ENCODE measurements at regions not wholly inside any gene's neighbourhood (a gene's known extent, or its start where the extent isn't known, plus 50 kb on each side); places are given as distances from the start of the nearest gene placed in this dataset.

GRCh38 chr11:15698855-15699254 is 584.1 kb downstream of the INSC start:
- DNase-seq (ENCODE audit: low read depth), result no peak

DNA sequence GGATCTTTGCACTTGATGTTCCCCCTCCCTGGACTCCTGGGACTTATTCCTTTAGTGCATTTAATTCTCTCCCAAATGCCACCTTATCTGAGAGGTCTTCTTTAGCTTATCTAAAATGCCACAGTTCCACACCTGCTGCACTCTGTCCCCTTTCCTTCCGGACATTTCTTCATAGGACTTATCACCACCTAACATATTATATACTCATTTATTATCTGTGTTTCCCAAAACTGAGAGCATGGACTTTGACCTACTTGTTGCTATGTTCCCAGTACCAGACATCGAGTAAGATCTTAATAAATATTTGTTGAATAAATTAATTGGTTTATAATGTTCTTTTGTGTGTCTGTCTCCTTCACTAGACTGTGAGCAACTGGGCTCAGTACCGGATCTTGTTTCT is 585.3 kb downstream of the INSC start:
- no peak for DNase-seq (ENCODE audit: low read depth)

DNA sequence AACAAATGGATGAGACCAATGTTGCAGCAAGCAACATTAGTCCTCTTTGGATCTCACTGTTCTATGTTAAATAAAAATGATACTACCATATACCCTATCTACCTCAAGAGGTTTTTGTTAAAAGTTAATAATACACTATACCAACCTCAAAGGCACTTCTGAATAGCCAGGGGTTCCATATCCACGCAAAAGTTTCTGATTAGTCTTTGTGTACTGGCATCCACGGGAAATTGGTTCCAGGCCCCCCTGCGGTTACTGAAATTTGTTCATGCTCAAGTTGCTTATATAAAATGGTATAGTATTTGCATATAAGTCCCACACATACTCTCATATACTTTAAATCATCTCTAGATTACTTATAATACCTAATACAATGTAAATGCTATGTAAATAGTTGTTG is 585.7 kb downstream of the INSC start:
- no peak for DNase-seq (ENCODE audit: low read depth)

DNA sequence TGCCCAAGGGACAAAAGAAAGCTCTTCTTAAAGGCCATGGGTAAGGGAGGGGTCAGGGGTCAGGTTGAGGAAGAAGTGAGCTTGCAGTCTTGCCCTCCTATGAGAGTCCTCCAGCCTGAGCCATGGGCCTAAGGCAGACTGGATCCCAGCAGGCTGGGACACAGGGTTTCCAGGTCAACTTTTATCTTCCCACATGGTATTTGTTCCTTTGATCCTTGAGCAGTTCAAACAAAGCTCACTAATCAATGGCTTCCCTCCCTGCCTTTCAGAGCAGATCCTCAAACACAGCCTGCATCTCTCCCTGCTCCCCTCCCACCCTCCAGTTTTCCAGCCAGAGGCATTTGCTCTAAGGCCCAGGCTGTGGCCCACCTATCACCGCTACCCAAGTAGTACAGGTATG is 589.3 kb downstream of the INSC start:
- no peak for DNase-seq (ENCODE audit: low read depth)

DNA sequence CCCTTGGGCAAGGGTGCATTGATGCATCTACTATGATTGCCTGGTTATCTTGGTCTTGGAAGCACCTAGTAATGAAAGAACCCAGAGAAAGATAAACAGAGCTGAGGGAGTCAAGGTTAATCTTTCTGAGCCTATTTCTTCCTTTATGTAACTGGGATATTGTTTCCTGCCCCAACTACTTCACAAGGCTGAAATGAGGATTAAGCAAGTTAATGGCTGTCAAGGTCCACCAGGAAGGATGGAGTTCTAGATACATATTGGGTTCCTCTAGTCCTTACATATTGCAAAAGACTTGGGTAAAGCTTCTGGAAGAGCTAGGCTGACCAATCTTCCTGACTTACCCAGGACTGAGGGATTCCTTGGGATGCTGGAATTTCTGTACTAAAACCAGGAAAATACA is 589.8 kb downstream of the INSC start:
- DNase-seq (ENCODE audit: low read depth), result no peak

DNA sequence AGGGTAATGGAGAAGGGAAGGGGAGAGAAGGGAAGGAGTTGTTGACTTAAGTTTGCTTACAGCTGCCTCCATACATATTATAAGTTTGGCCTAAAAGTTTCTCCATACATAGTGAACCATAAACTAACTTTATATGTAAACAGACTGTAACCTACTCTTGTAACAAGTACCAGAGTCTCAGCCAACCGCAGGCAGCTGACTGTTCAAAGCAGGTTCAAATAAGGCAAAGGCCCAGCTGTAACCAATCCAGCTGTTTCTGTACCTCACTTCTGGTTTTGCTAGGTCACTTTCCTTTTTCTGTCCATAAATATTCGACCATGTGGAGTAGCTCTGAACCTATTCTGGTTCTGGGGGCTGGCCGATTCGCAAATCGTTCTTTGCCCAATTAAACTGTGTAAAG is 591.2 kb downstream of the INSC start:
- DNase-seq (ENCODE audit: low read depth), result no peak

GRCh38 chr11:15707194-15707593 is 592.5 kb downstream of the INSC start:
- no peak for DNase-seq (ENCODE audit: low read depth)

- peak; percentile 47 for DNase-seq (ENCODE audit: low read depth)
Measured at GRCh38 chr11:15707971-15708370, 593.2 kb downstream of the INSC start.

DNA sequence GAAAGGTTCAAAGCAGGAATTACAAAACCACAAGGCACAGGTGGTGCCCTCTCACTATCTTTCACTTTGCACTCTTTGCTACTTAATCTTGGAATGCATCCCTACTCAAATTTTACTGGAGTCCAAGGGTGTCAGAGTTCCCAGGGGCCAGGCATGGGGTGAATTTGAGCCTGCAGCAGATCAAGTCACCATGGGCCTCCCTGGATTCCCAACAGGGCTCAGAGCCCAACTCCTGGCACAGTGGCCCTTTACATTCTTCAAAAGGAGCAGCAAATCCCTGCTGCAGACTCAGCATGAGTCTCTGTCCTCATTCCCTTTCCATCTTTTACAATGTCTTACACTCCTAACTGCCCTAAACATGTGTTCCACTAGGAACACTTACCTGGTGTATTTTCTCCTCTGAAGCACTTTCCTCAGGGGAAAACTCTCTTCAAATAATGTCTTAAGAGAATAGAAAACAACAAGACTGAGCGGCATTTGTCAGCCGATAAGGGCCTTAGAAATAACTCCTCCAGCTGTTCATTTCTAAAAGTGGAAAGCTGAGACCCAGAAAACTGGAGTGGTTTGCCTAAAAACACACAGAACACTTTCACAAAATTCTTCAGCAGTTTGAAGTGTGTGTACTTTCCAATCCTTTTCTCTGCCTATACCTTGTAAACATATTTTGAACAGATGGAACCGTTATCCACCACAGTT is 596.0 kb downstream of the INSC start:
- no peak for DNase-seq (ENCODE audit: low read depth)

DNA sequence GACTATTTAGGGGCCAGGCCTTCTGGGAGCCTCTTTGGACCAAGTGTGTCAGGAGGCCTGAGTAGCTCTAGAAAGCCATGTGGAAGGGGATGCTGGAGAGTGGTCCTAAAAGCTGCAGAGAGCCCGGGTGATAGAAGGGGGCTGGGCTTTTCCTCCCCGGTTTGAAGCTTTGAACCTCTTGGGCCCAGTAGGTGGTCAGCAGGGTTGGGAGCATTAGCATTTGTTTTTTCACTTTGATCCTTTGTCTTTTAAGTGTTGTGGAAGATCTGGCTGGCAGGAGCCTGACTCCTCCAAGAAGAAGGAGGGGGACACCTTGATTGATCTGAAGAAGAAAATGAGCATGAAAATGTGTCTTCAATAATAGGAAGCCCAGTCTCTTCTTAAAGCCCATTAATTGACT is 596.6 kb downstream of the INSC start:
- DNase-seq (ENCODE audit: low read depth), result no peak

DNA sequence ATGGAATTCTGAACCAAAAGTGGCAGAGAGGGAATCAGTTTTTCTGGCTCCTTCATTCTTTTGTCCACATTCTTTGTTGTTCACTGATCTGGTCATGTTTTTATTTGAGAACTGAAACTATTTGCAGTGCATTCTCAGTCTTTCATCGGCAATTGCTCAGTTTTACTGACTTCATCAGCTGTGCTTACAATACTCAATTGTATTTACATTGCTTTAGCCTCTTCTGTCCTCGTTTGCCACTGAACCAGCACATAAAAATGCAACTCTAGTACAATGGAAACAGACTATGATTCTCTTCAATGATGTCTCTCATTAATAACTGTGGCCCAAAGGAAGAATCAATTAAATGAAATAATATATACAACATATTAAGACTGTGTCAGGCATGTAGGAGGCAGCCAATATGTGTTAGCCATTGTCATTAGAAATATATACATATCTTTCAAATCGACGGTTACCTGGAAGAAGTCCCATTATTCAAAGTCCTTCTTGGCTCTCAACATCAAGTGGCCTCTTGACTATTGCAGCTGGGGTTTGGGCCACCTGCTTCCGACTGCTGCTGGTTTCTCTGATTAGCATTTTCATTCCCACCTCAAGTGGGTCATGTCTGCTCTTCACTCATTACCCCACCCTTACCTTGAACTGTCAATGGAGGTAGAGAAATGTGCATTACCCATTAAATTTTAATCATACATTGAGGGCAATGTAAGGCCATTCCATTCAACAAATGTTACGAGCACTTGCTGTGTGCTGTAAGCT is 600.1 kb downstream of the INSC start:
- no peak for DNase-seq (ENCODE audit: low read depth)

DNA sequence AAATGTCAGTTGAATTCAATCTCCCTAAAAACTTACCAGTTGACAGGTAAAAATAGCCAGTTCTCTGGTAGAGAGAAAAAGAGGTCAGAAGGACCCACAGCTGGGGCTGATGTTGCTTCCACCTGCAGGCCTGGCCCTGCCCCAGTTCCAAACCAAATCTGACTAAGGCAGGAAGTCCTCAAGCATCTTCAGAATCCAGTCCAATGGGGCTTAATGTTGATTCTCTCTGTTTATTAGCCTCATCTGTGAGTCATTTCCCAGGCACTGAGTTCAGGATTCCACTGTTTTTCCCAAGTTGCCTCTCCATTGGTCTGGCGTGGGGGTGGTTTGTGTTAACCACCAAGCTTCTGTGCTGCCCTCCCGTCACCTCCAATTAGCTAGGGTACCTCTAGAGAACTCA is 601.8 kb downstream of the INSC start:
- peak; percentile 49 for DNase-seq (ENCODE audit: low read depth)

- DNase-seq (ENCODE audit: low read depth), result peak; percentile 55
Measured at GRCh38 chr11:15720460-15720859, 605.7 kb downstream of the INSC start.

DNA sequence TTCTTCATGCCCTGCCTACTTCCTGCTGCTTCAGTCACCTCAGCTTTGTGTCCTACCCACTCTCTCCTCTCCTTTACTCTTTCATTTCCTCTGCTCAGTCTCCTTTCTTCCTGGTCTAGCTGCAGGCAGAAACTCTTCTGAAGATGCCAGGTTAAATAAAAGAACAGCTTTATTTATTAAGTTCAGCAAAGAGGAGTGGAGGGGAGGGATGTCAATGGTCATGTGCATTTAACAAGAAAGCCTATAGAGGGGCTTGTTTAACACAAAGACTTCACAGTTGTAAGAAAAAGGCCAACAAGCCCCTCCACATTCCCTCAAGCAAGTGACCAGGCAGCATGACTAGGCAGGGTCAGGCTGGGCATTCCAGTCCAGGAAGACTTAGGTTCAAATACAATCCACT is 609.2 kb downstream of the INSC start:
- no peak for DNase-seq (ENCODE audit: low read depth)

DNA sequence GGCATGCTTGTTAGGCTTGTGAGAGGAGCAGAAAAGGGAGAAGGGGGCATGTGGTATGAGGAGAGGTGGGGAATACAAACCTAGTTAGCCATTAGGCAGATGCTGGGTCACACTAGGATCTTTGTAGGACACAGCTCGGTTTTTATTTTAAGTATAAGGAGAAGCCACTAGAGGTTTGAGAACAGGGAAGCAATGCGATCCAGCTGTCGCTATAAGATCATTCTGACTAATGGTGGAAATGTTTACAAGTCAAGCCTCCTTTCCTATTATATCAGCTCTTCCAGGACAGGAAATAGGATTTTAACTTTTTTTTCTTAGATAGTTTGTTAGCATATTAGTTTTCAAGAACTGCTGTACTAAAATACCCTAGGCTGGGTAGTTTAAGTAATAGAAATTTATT is 609.9 kb downstream of the INSC start:
- DNase-seq (ENCODE audit: low read depth), result no peak

DNA sequence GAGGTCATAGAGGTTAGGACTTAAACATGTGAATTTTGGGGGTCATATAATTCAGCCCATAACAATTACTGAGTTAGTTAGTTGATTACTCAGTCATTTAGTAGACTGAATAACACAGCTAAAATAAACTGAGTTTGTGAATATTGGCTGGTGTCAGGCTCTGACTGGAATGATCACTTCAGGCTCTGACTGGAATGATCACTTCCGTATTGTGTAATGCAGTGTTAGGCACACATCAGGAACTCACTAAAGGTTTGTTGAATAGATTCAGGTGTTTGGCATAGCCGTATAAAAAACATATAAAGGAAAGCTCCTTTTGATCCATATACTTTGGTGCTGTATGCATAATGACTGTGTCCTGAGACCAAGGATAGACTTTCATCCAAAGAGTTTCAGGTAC is 610.5 kb downstream of the INSC start:
- DNase-seq (ENCODE audit: low read depth), result no peak

- DNase-seq (ENCODE audit: low read depth), result no peak
Measured at GRCh38 chr11:15726221-15726746, 611.6 kb downstream of the INSC start.

DNA sequence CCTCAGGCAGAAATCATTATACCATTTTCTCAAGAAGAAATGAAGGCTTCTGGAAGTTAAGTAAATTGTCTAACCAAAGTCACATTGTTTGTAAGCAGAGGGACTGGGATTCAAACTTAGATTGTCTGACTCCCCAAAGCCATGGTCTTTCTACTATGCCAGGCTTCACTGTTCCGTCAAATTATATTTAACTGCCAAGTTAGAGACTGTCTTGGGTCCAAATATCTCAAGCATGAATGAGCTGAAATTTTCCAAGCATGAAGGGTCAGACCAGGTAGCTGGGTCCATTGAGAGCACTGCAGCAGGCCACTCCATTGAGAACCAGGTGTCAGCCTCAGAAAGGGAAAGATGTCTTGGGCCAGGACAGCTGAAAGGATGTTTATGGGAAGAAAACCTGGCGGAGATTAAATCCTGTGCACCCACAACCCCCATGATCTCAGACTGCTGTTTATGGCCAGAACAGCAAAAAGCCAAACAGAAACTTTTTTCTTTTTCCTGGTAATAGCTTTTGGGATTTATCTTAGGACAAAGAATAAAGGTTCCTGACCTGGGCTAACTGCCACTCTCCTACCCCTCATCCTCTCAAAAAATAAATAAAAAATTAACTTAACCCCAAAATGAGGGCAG is 612.3 kb downstream of the INSC start:
- DNase-seq (ENCODE audit: low read depth), result no peak

GRCh38 chr11:15727520-15727914 is 612.8 kb downstream of the INSC start:
- no peak for DNase-seq (ENCODE audit: low read depth)

- DNase-seq (ENCODE audit: low read depth), result no peak
Measured at GRCh38 chr11:15728207-15728606, 613.5 kb downstream of the INSC start.

- DNase-seq (ENCODE audit: low read depth), result no peak
Measured at GRCh38 chr11:15730263-15730994, 615.7 kb downstream of the INSC start.

DNA sequence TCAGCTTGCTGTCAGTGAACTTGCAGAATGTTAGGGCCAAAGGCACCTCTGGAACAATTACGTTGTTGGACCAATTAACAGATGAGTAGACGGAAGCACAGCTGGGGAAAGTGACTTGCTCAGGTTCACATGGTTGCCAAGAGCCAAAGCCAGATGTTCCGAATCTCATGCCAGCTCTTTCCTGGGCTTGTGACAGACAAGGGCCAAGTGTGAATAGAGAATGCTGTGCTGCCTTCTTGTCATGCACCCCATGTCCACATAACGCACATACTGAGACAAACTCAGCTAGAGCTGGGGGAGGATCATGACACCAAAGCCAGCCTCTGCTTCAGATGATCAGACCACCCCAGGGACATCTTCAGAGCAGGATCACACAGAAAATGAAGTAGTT is 616.3 kb downstream of the INSC start:
- no peak for DNase-seq (ENCODE audit: low read depth)

DNA sequence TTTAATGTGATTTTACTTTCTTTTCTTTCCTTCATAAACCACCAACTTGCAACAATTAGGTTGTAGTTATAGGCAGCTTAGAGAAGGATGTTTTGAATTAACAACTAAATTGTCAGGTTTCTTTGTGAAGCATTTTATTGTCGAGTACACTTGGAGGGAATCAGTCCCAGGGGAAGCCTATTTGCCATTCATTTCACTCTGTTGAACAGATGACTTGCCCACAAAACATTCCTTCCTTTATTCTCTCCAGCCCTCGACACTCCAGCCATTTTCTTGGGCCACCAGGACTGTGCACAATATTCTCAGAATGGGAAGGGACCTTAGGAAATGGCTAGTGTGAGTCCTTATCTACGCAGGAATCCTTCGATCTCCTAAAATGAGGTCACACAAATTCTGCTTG is 620.6 kb downstream of the SOX6 start:
- DNase-seq (ENCODE audit: low read depth), result no peak
